K562 (cell line): ENCODE measurements at regions not wholly inside any gene's neighbourhood (a gene's known extent, or its start where the extent isn't known, plus 50 kb on each side); places are given as distances from the start of the nearest gene placed in this dataset.

ENCODE experiments used
- ATAC-seq: fragments of 200-7000 bp; cut with Tn5 transposase; 3 replicates; pipeline ENCODE4 v1.9.1; 2020; ENCODE audit warnings: moderate library complexity
- BruUV-seq: library from RNA; stranded (reverse); fragments of 400-500 nt; replicated peaks from 2 replicates; lab custom pipeline; 2021; lab: Mats Ljungman, UMichigan
- CTCF ChIA-PET: fragments of 300-600 bp; formaldehyde crosslinking; extraction: SDS; loops from one replicate; lab custom pipeline; 2021; ENCODE audit warnings: low intra/inter-chr PET ratio; lab: Yijun Ruan, JAX
- POLR2A ChIA-PET: fragments of 300-600, 350-650 bp; sonication (Branson Sonifier 250); formaldehyde crosslinking; extraction: SDS; loops from one replicate; lab custom pipeline; 2021; ENCODE audit warnings: antibody characterized with exemption, inconsistent platforms; lab: Yijun Ruan, JAX
- DNase-seq, 4 experiments: peaks; one replicate each; pipeline versions ENCODE4 v3.0.0 to v3.0.0-alpha.2; 2011 to 2018; ENCODE audit warnings: low spot score in 3 of 4, mixed read lengths in 3 of 4; ENCODE audit errors: extremely low read depth in 1 of 4
- FAIRE-seq: peaks from 2 replicates; lab custom pipeline; 2011; peaks lifted over from hg19 to GRCh38; lab: Jason Lieb, UNC
- H2AFZ ChIP-seq: 2 replicates; pipeline ENCODE4 v1.6.0; 2011; ENCODE audit warnings: low read depth, low read length, control low read depth, inconsistent platforms
- H3K27ac ChIP-seq: fragments of 200-600 bp; 3 replicates; pipeline ENCODE4 v1.8.0; 2011; ENCODE audit warnings: low read depth, mild to moderate bottlenecking, control low read depth, inconsistent platforms, low read length, moderate library complexity, mixed read lengths; ENCODE audit errors: extremely low read depth
- H3K27me3 ChIP-seq, 2 experiments: fragments of 300-600 bp in 1 of 2; 2 replicates in 1 of 2; 3 replicates in 1 of 2; pipeline versions ENCODE4 v1.6.0 to v1.8.0; 2011; ENCODE audit warnings: inconsistent platforms in 2 of 2, low read length in 2 of 2, mild to moderate bottlenecking in 1 of 2, mixed read lengths in 1 of 2, moderate library complexity in 1 of 2; ENCODE audit not compliant: control insufficient read depth in 2 of 2, insufficient read depth in 2 of 2
- H3K36me3 ChIP-seq: fragments of 300-600 bp; 3 replicates; pipeline ENCODE4 v1.8.0; 2011; ENCODE audit warnings: mild to moderate bottlenecking, low read length, inconsistent platforms; ENCODE audit not compliant: control insufficient read depth, insufficient read depth
- H3K4me1 ChIP-seq, 2 experiments: fragments of 200-600 bp in 1 of 2; replicated peaks in 1 of 2; 2 replicates in 1 of 2; 3 replicates in 1 of 2; pipeline versions ENCODE4 v1.5.1 to v1.8.0; 2011; ENCODE audit warnings: inconsistent platforms in 2 of 2, low read length in 2 of 2, mild to moderate bottlenecking in 1 of 2, mixed read lengths in 1 of 2, moderate library complexity in 1 of 2; ENCODE audit not compliant: control insufficient read depth in 2 of 2, insufficient read depth in 2 of 2
- H3K4me2 ChIP-seq: 2 replicates; pipeline ENCODE4 v1.6.1; 2011; ENCODE audit warnings: low read length, control low read depth, inconsistent platforms, mixed read lengths; ENCODE audit not compliant: insufficient read depth
- H3K4me3 ChIP-seq: fragments of 200-600 bp; sonication (generic), shearing (Covaris generic); 2 replicates; pipeline ENCODE4 v1.5.1; 2016; ENCODE audit warnings: control low read depth, inconsistent platforms
- H3K79me2 ChIP-seq: fragments of 200-600 bp; 3 replicates; pipeline ENCODE4 v1.8.0; 2011; ENCODE audit warnings: low read length, inconsistent platforms; ENCODE audit not compliant: control insufficient read depth, insufficient read depth
- H3K9ac ChIP-seq, 2 experiments: 2 replicates each; pipeline versions ENCODE4 v1.6.0 to v1.6.1; 2011; ENCODE audit warnings: low read depth in 2 of 2, low read length in 2 of 2, control low read depth in 1 of 2, inconsistent platforms in 1 of 2, mild to moderate bottlenecking in 1 of 2, mixed read lengths in 1 of 2; ENCODE audit not compliant: insufficient read depth in 1 of 2
- H3K9me1 ChIP-seq: one replicate; pipeline ENCODE4 v1.6.0; 2011; ENCODE audit warnings: inconsistent platforms, mild to moderate bottlenecking, low read length, moderate library complexity; ENCODE audit not compliant: control insufficient read depth, insufficient read depth
- H3K9me3 ChIP-seq: replicated peaks from 2 replicates; pipeline ENCODE4 v1.5.1; 2011; ENCODE audit warnings: low read depth, low read length, inconsistent platforms; ENCODE audit not compliant: control insufficient read depth, insufficient read depth
- H4K20me1 ChIP-seq: replicated peaks from 2 replicates; pipeline ENCODE4 v1.6.1; 2011; ENCODE audit warnings: low read length, inconsistent platforms, mixed read lengths; ENCODE audit not compliant: control insufficient read depth, insufficient read depth
- MBD1 ChIP-seq: fragments of 250-450 bp; sonication (Bioruptor Pico); IDR thresholded peaks from 2 replicates; pipeline ENCODE4 v1.8.0; 2022; ENCODE audit warnings: inconsistent platforms
- POLR2A ChIP-seq: fragments of 450-650 bp; conservative IDR thresholded peaks from 2 replicates; pipeline ENCODE4 v1.6.1; 2016
- TBP ChIP-seq: optimal IDR thresholded peaks from 2 replicates; pipeline ENCODE3; 2011; ENCODE audit warnings: low read depth, low read length, improper control_type of control experiment
- ZNF277 ChIP-seq: fragments of 250-450 bp; sonication (Bioruptor Pico); IDR thresholded peaks from 2 replicates; pipeline ENCODE4 v1.8.0; 2022; ENCODE audit warnings: inconsistent platforms, mild to moderate bottlenecking, moderate library complexity, borderline replicate concordance
- ZNF384 ChIP-seq: IDR thresholded peaks from 2 replicates; pipeline ENCODE4 v1.6.1; 2012; ENCODE audit warnings: low read depth, low read length, improper control_type of control experiment
- WGBS: fragments of 100-300 bp; shearing (Covaris generic); methylation state at CpG from one replicate; pipeline ENCODE4 v1.1.6; 2016; ENCODE audit warnings: low coverage, mixed read lengths; ENCODE audit not compliant: insufficient coverage; ENCODE audit errors: missing lambda C conversion rate; 5-methylcytosine and 5-hydroxymethylcytosine counted together
- in situ Hi-C: fragments of 300-500 bp; cut with MboI; formaldehyde crosslinking; loops from 4 replicates; pipeline ENCODE4 v1.15.0; 2018; ENCODE audit warnings: inconsistent platforms, mixed read lengths
- intact Hi-C: fragments of 100-400 bp; cut with micrococcal nuclease; formaldehyde crosslinking; loops from 2 replicates; pipeline ENCODE4 v1.14.2; 2022

GRCh38 chr3:153979418-153980251 is 141.6 kb upstream of the ARHGEF26 start:
- CTCF ChIA-PET: no interaction called here

More at GRCh38 chr3:153979418-153980251, 141.6 kb upstream of the ARHGEF26 start:
- WGBS: 20% methylated on average over 6 of the region's 6 CpGs
- intact Hi-C loops: no loop called here
- TF ChIP-seq TBP (peak; percentile 53), MBD1 (CRISPR knock-in tag) (no peak), POLR2A (0 out of 2 replicates have a peak, but pooled peaks have one; percentile 32), ZNF384 (no peak), ZNF277 (CRISPR knock-in tag) (no peak)
- BruUV-seq: no TSS peak
- Histone ChIP-seq H3K36me3 (no peaks in the 10 kb centered on the region), H3K4me2 (peak overlapping the region; percentile 18; the same call in 1 of the 2 replicates), H3K4me3 (no peak overlapping the region), H3K9me1 (no peaks in the 10 kb centered on the region), H3K4me1 (peaks cover 0 to 4% of the 10 kb centered on the region in 2 experiments; a peak in 1 of 5 replicates), H2AFZ (peak overlapping the region; percentile 87), H3K9me3 (no peaks in the 10 kb centered on the region), H3K79me2 (no peaks in the 10 kb centered on the region), H4K20me1 (no peaks in the 10 kb centered on the region), H3K9ac (no peak overlapping the region), H3K27ac (peak overlapping the region; percentile 51; the same call in 2 of the 3 replicates), H3K27me3 (no peaks in the 10 kb centered on the region)
- in situ Hi-C loops: no loop called here
- POLR2A ChIA-PET: no interaction called here
- ATAC-seq (peak; percentile 64), DNase-seq (peak in 1 of 4 experiments; percentile 5), FAIRE-seq (no peak)
